DMS 273 (cell line): ENCODE measurements at regions not wholly inside any gene's neighbourhood (a gene's known extent, or its start where the extent isn't known, plus 50 kb on each side); places are given as distances from the start of the nearest gene placed in this dataset.
"Not testable (repeated sequence)": the region's sequence is repeated elsewhere in the genome, so short reads cannot be mapped to it uniquely, and the experiment has no call there.

ENCODE experiments used
- DNase-seq: peaks from one replicate; lab custom pipeline; 2025; ENCODE audit not compliant: unreplicated experiment; lab: John Stamatoyannopoulos, UW

- no peak for DNase-seq
These were observed 655.3 kb downstream of the SH3BGRL start for GRCh38 chrX:81857192-81857591.

GRCh38 chrX:81866873-81867272 is 665.0 kb downstream of the SH3BGRL start:
- DNase-seq, result no peak

GRCh38 chrX:81868979-81869378 is 667.1 kb downstream of the SH3BGRL start:
- DNase-seq, result no peak

GRCh38 chrX:81874807-81875206 is 672.9 kb downstream of the SH3BGRL start:
- DNase-seq, result no peak

GRCh38 chrX:81875800-81876199 is 673.9 kb downstream of the SH3BGRL start:
- DNase-seq, result no peak

GRCh38 chrX:81876437-81876836 is 674.5 kb downstream of the SH3BGRL start:
- no peak for DNase-seq

GRCh38 chrX:81890521-81890920 is 688.6 kb downstream of the SH3BGRL start:
- no peak for DNase-seq

- DNase-seq, result no peak
These were observed 698.6 kb downstream of the SH3BGRL start for GRCh38 chrX:81900522-81900921.

GRCh38 chrX:81925812-81926211 is 723.9 kb downstream of the SH3BGRL start:
- DNase-seq, result no peak

- not testable (repeated sequence) for DNase-seq
These were observed 744.0 kb downstream of the SH3BGRL start for GRCh38 chrX:81945911-81946310.

- no peak for DNase-seq
These were observed 755.4 kb downstream of the SH3BGRL start for GRCh38 chrX:81957318-81957717.

- DNase-seq, result peak; percentile 53
These were observed 756.1 kb downstream of the SH3BGRL start for GRCh38 chrX:81957900-81958545.

- DNase-seq, result no peak
These were observed 758.1 kb downstream of the SH3BGRL start for GRCh38 chrX:81959964-81960363.

GRCh38 chrX:81974413-81974812 is 772.5 kb downstream of the SH3BGRL start:
- DNase-seq, result not testable (repeated sequence)

- DNase-seq, result no peak
These were observed 778.1 kb downstream of the SH3BGRL start for GRCh38 chrX:81979806-81980515.

- DNase-seq, result not testable (repeated sequence)
These were observed 785.3 kb downstream of the SH3BGRL start for GRCh38 chrX:81987217-81987616.

GRCh38 chrX:81996166-81996565 is 794.3 kb downstream of the SH3BGRL start:
- DNase-seq, result no peak

GRCh38 chrX:82029571-82030218 is 827.8 kb downstream of the SH3BGRL start:
- no peak for DNase-seq

GRCh38 chrX:82031250-82031649 is 829.3 kb downstream of the SH3BGRL start:
- no peak for DNase-seq

- DNase-seq, result no peak
These were observed 836.9 kb downstream of the SH3BGRL start for GRCh38 chrX:82038793-82039192.

GRCh38 chrX:82041034-82041433 is 839.1 kb downstream of the SH3BGRL start:
- DNase-seq, result no peak

GRCh38 chrX:82058728-82059127 is 856.8 kb downstream of the SH3BGRL start:
- DNase-seq, result no peak
